K562 (cell line): ENCODE measurements at regions not wholly inside any gene's neighbourhood (a gene's known extent, or its start where the extent isn't known, plus 50 kb on each side); places are given as distances from the start of the nearest gene placed in this dataset.

Source experiments
- ATAC-seq: fragments of 200-7000 bp; cut with Tn5 transposase; 3 replicates; pipeline ENCODE4 v1.9.1; 2020; ENCODE audit warnings: moderate library complexity
- BruUV-seq: library from RNA; stranded (reverse); fragments of 400-500 nt; replicated peaks from 2 replicates; lab custom pipeline; 2021; lab: Mats Ljungman, UMichigan
- CTCF ChIA-PET: fragments of 300-600 bp; formaldehyde crosslinking; extraction: SDS; loops from one replicate; lab custom pipeline; 2021; ENCODE audit warnings: low intra/inter-chr PET ratio; lab: Yijun Ruan, JAX
- POLR2A ChIA-PET: fragments of 300-600, 350-650 bp; sonication (Branson Sonifier 250); formaldehyde crosslinking; extraction: SDS; loops from one replicate; lab custom pipeline; 2021; ENCODE audit warnings: antibody characterized with exemption, inconsistent platforms; lab: Yijun Ruan, JAX
- DNase-seq, 4 experiments: peaks; one replicate each; pipeline versions ENCODE4 v3.0.0 to v3.0.0-alpha.2; 2011 to 2018; ENCODE audit warnings: low spot score in 3 of 4, mixed read lengths in 3 of 4; ENCODE audit errors: extremely low read depth in 1 of 4
- FAIRE-seq: peaks from 2 replicates; lab custom pipeline; 2011; peaks lifted over from hg19 to GRCh38; lab: Jason Lieb, UNC
- H2AFZ ChIP-seq: 2 replicates; pipeline ENCODE4 v1.6.0; 2011; ENCODE audit warnings: low read depth, low read length, control low read depth, inconsistent platforms
- H3K27ac ChIP-seq: fragments of 200-600 bp; 3 replicates; pipeline ENCODE4 v1.8.0; 2011; ENCODE audit warnings: low read depth, mild to moderate bottlenecking, control low read depth, inconsistent platforms, low read length, moderate library complexity, mixed read lengths; ENCODE audit errors: extremely low read depth
- H3K27me3 ChIP-seq, 2 experiments: fragments of 300-600 bp in 1 of 2; 2 replicates in 1 of 2; 3 replicates in 1 of 2; pipeline versions ENCODE4 v1.6.0 to v1.8.0; 2011; ENCODE audit warnings: inconsistent platforms in 2 of 2, low read length in 2 of 2, mild to moderate bottlenecking in 1 of 2, mixed read lengths in 1 of 2, moderate library complexity in 1 of 2; ENCODE audit not compliant: control insufficient read depth in 2 of 2, insufficient read depth in 2 of 2
- H3K36me3 ChIP-seq: fragments of 300-600 bp; 3 replicates; pipeline ENCODE4 v1.8.0; 2011; ENCODE audit warnings: mild to moderate bottlenecking, low read length, inconsistent platforms; ENCODE audit not compliant: control insufficient read depth, insufficient read depth
- H3K4me1 ChIP-seq, 2 experiments: fragments of 200-600 bp in 1 of 2; replicated peaks in 1 of 2; 2 replicates in 1 of 2; 3 replicates in 1 of 2; pipeline versions ENCODE4 v1.5.1 to v1.8.0; 2011; ENCODE audit warnings: inconsistent platforms in 2 of 2, low read length in 2 of 2, mild to moderate bottlenecking in 1 of 2, mixed read lengths in 1 of 2, moderate library complexity in 1 of 2; ENCODE audit not compliant: control insufficient read depth in 2 of 2, insufficient read depth in 2 of 2
- H3K4me2 ChIP-seq: 2 replicates; pipeline ENCODE4 v1.6.1; 2011; ENCODE audit warnings: low read length, control low read depth, inconsistent platforms, mixed read lengths; ENCODE audit not compliant: insufficient read depth
- H3K4me3 ChIP-seq: fragments of 200-600 bp; sonication (generic), shearing (Covaris generic); 2 replicates; pipeline ENCODE4 v1.5.1; 2016; ENCODE audit warnings: control low read depth, inconsistent platforms
- H3K79me2 ChIP-seq: fragments of 200-600 bp; 3 replicates; pipeline ENCODE4 v1.8.0; 2011; ENCODE audit warnings: low read length, inconsistent platforms; ENCODE audit not compliant: control insufficient read depth, insufficient read depth
- H3K9ac ChIP-seq, 2 experiments: 2 replicates each; pipeline versions ENCODE4 v1.6.0 to v1.6.1; 2011; ENCODE audit warnings: low read depth in 2 of 2, low read length in 2 of 2, control low read depth in 1 of 2, inconsistent platforms in 1 of 2, mild to moderate bottlenecking in 1 of 2, mixed read lengths in 1 of 2; ENCODE audit not compliant: insufficient read depth in 1 of 2
- H3K9me1 ChIP-seq: one replicate; pipeline ENCODE4 v1.6.0; 2011; ENCODE audit warnings: inconsistent platforms, mild to moderate bottlenecking, low read length, moderate library complexity; ENCODE audit not compliant: control insufficient read depth, insufficient read depth
- H3K9me3 ChIP-seq: replicated peaks from 2 replicates; pipeline ENCODE4 v1.5.1; 2011; ENCODE audit warnings: low read depth, low read length, inconsistent platforms; ENCODE audit not compliant: control insufficient read depth, insufficient read depth
- H4K20me1 ChIP-seq: replicated peaks from 2 replicates; pipeline ENCODE4 v1.6.1; 2011; ENCODE audit warnings: low read length, inconsistent platforms, mixed read lengths; ENCODE audit not compliant: control insufficient read depth, insufficient read depth
- BDP1 ChIP-seq: IDR thresholded peaks from 3 replicates; pipeline ENCODE4 v1.6.1; 2011; ENCODE audit not compliant: insufficient read length, insufficient read depth
- C11orf30 ChIP-seq: fragments of 450-650 bp; IDR thresholded peaks from 2 replicates; pipeline ENCODE4 v1.6.1; 2016; ENCODE audit warnings: low read depth, mild to moderate bottlenecking
- CBFA2T2 ChIP-seq: fragments of 450-650 bp; conservative IDR thresholded peaks from 2 replicates; pipeline ENCODE4 v1.6.1; 2017; ENCODE audit warnings: mild to moderate bottlenecking
- DACH1 ChIP-seq: fragments of 450-650 bp; IDR thresholded peaks from 2 replicates; pipeline ENCODE4 v1.6.1; 2018; ENCODE audit not compliant: partially characterized antibody
- ESRRA ChIP-seq: fragments of 450-650 bp; IDR thresholded peaks from 2 replicates; pipeline ENCODE4 v1.6.1; 2014; ENCODE audit warnings: low read depth, mild to moderate bottlenecking, moderate library complexity, borderline replicate concordance
- GABPA ChIP-seq: fragments of 200-800 bp; sonication (Bioruptor generic); conservative IDR thresholded peaks from 2 replicates; pipeline ENCODE4 v1.6.1; 2016; ENCODE audit warnings: low read depth, missing genetic modification characterization, missing compliant biosample characterization
- KDM5B ChIP-seq: fragments of 200-600 bp; sonication (generic); IDR thresholded peaks from 2 replicates; pipeline ENCODE4 v1.6.1; 2012; ENCODE audit warnings: low read depth, mild to moderate bottlenecking, moderate library complexity, low read length, control low read depth, inconsistent platforms; ENCODE audit not compliant: insufficient replicate concordance
- MEF2D ChIP-seq: conservative IDR thresholded peaks from 2 replicates; pipeline ENCODE4 v1.6.1; 2016; ENCODE audit warnings: low read depth, missing genetic modification characterization, missing compliant biosample characterization
- NFYB ChIP-seq: IDR thresholded peaks from 2 replicates; pipeline ENCODE4 v1.6.1; 2011; ENCODE audit warnings: mild to moderate bottlenecking, moderate library complexity; ENCODE audit not compliant: insufficient read length; ENCODE audit errors: extremely low read depth
- NR2C1 ChIP-seq, 2 experiments: fragments of 450-650 bp; IDR thresholded peaks; 2 replicates each; pipeline ENCODE4 v1.6.1; 2017; ENCODE audit warnings: mild to moderate bottlenecking in 2 of 2, antibody characterized with exemption in 1 of 2, inconsistent platforms in 1 of 2, missing compliant biosample characterization in 1 of 2, missing genetic modification characterization in 1 of 2
- POLR3G ChIP-seq: IDR thresholded peaks from 2 replicates; pipeline ENCODE4 v1.6.1; 2011; ENCODE audit not compliant: insufficient read length, insufficient replicate concordance; ENCODE audit errors: extremely low read depth
- RBM14 ChIP-seq: fragments of 200-400 bp; formaldehyde crosslinking; IDR thresholded peaks from 2 replicates; pipeline ENCODE4 v1.6.1; 2018; ENCODE audit warnings: low read depth, mild to moderate bottlenecking, low read length, moderate library complexity, borderline replicate concordance; ENCODE audit not compliant: insufficient read depth
- RBM15 ChIP-seq: fragments of 200-400 bp; formaldehyde crosslinking; IDR thresholded peaks from 2 replicates; pipeline ENCODE4 v1.6.1; 2018; ENCODE audit warnings: mild to moderate bottlenecking, low read length, moderate library complexity; ENCODE audit not compliant: insufficient read depth
- SMARCC2 ChIP-seq: fragments of 450-650 bp; IDR thresholded peaks from 2 replicates; pipeline ENCODE4 v1.6.1; 2017; ENCODE audit warnings: antibody characterized with exemption, moderate library complexity, mild to moderate bottlenecking, low read depth
- SRSF3 ChIP-seq: fragments of 200-400 bp; formaldehyde crosslinking; IDR thresholded peaks from 2 replicates; pipeline ENCODE4 v1.6.1; 2016; ENCODE audit warnings: mild to moderate bottlenecking, low read length, moderate library complexity; ENCODE audit not compliant: insufficient read depth
- STAT5B ChIP-seq: fragments of 250-450 bp; sonication (Bioruptor Pico); IDR thresholded peaks from 2 replicates; pipeline ENCODE4 v1.8.0; 2021; ENCODE audit warnings: mild to moderate bottlenecking, inconsistent platforms
- TAL1 ChIP-seq: fragments of 450-650 bp; IDR thresholded peaks from 2 replicates; pipeline ENCODE4 v1.6.1; 2016; ENCODE audit warnings: mild to moderate bottlenecking
- ZNF511 ChIP-seq: sonication (generic); formaldehyde crosslinking; IDR thresholded peaks from 2 replicates; pipeline ENCODE4 v1.8.0; 2022; ENCODE audit warnings: mild to moderate bottlenecking, missing genetic modification reagents
- ZNF57 ChIP-seq: fragments of 450-650 bp; formaldehyde crosslinking; IDR thresholded peaks from 2 replicates; pipeline ENCODE4 v1.4.0; 2020; ENCODE audit warnings: mild to moderate bottlenecking, moderate library complexity
- WGBS: fragments of 100-300 bp; shearing (Covaris generic); methylation state at CpG from one replicate; pipeline ENCODE4 v1.1.6; 2016; ENCODE audit warnings: low coverage, mixed read lengths; ENCODE audit not compliant: insufficient coverage; ENCODE audit errors: missing lambda C conversion rate; 5-methylcytosine and 5-hydroxymethylcytosine counted together
- in situ Hi-C: fragments of 300-500 bp; cut with MboI; formaldehyde crosslinking; loops from 4 replicates; pipeline ENCODE4 v1.15.0; 2018; ENCODE audit warnings: inconsistent platforms, mixed read lengths
- intact Hi-C: fragments of 100-400 bp; cut with micrococcal nuclease; formaldehyde crosslinking; loops from 2 replicates; pipeline ENCODE4 v1.14.2; 2022
- TF ChIP-seq, protein P1 (sequence below): sonication (generic); formaldehyde crosslinking; IDR thresholded peaks from 2 replicates; pipeline ENCODE4 v1.8.1; 2022; ENCODE audit warnings: missing genetic modification reagents
- TF ChIP-seq, protein P2 (sequence below): fragments of 250-450 bp; sonication (Bioruptor Pico); IDR thresholded peaks from 2 replicates; pipeline ENCODE4 v1.8.0; 2021; ENCODE audit warnings: mild to moderate bottlenecking, moderate library complexity

DNA sequence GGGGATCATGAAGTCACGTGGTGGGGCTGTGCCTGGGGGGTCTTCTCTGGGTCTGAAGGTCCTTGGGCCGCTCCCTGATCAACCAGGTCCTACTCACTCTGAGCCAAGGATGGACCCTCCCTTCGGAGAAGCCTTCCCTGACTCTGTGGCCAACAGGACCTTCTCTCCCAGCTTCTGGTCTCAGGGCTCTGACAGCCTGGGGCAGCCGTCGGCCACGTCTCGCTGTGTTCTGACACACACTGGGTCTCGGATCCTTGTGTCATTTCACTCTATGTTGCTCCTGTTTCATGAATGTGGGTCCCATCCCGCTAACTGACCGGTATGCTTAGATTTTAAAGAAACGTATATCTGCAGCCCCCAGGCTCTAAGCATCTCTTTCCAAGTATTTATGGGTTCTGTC is 256.1 kb downstream of the ENGASE start (continued):
- TF ChIP-seq, protein P1, sequence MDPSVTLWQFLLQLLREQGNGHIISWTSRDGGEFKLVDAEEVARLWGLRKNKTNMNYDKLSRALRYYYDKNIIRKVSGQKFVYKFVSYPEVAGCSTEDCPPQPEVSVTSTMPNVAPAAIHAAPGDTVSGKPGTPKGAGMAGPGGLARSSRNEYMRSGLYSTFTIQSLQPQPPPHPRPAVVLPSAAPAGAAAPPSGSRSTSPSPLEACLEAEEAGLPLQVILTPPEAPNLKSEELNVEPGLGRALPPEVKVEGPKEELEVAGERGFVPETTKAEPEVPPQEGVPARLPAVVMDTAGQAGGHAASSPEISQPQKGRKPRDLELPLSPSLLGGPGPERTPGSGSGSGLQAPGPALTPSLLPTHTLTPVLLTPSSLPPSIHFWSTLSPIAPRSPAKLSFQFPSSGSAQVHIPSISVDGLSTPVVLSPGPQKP (CRISPR knock-in tag) = no peak
- TF ChIP-seq SMARCC2 = no peak

GRCh38 chr17:79330229-79330628 is 255.6 kb downstream of the ENGASE start:
- BruUV-seq = no TSS peak
- no peak for ATAC-seq
- no peak overlapping the region for H3K9ac ChIP-seq
- H2AFZ ChIP-seq = no peak overlapping the region
- H3K36me3 ChIP-seq = no peaks in the 10 kb centered on the region
- in situ Hi-C loops (no loop called here), intact Hi-C loops (no loop called here)
- CTCF ChIA-PET = no interaction called here
- no peak for DNase-seq
- H3K27ac ChIP-seq = no peak overlapping the region
- no peaks in the 10 kb centered on the region for H3K4me1 ChIP-seq
- POLR2A ChIA-PET = no interaction called here
- 0% methylated on average over 8 of the region's 8 CpGs for WGBS
- no peak for FAIRE-seq
- peaks cover 26% of the 10 kb centered on the region; the same call in 1 of the 2 replicates for H4K20me1 ChIP-seq
- H3K9me3 ChIP-seq = no peaks in the 10 kb centered on the region
- peaks cover 0 to 31% of the 10 kb centered on the region in 2 experiments; a peak in 3 of 5 replicates for H3K27me3 ChIP-seq
- H3K4me3 ChIP-seq = no peak overlapping the region
- no peaks in the 10 kb centered on the region for H3K9me1 ChIP-seq
- H3K4me2 ChIP-seq = no peak overlapping the region
- H3K79me2 ChIP-seq = no peaks in the 10 kb centered on the region
- no peak for TF ChIP-seq TAL1
- TF ChIP-seq ZNF57 (CRISPR knock-in tag) = no peak
- no peak for TF ChIP-seq SRSF3
- no peak for TF ChIP-seq C11orf30
- TF ChIP-seq ZNF511 (CRISPR knock-in tag) = no peak
- no peak for TF ChIP-seq CBFA2T2
- TF ChIP-seq NFYB = no peak
- TF ChIP-seq POLR3G = no peak
- no peak for TF ChIP-seq RBM14
- no peak for TF ChIP-seq ESRRA
- TF ChIP-seq NR2C1 (IDR thresholded peaks at IDR 0.05) = no peak
- no peak for TF ChIP-seq NR2C1 (tag; IDR thresholded peaks at IDR 0.05)
- TF ChIP-seq, protein P2, sequence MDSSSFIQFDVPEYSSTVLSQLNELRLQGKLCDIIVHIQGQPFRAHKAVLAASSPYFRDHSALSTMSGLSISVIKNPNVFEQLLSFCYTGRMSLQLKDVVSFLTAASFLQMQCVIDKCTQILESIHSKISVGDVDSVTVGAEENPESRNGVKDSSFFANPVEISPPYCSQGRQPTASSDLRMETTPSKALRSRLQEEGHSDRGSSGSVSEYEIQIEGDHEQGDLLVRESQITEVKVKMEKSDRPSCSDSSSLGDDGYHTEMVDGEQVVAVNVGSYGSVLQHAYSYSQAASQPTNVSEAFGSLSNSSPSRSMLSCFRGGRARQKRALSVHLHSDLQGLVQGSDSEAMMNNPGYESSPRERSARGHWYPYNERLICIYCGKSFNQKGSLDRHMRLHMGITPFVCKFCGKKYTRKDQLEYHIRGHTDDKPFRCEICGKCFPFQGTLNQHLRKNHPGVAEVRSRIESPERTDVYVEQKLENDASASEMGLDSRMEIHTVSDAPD (CRISPR knock-in tag) = no peak
- TF ChIP-seq MEF2D (tag) = no peak
- TF ChIP-seq DACH1 = no peak
- TF ChIP-seq GABPA (tag) = no peak
- no peak for TF ChIP-seq RBM15
- no peak for TF ChIP-seq KDM5B
- no peak for TF ChIP-seq BDP1
- no peak for TF ChIP-seq STAT5B (CRISPR knock-in tag)
